Renal cortex interstitium (tissue), 11 donors: ENCODE measurements at regions not wholly inside any gene's neighbourhood (a gene's known extent, or its start where the extent isn't known, plus 50 kb on each side); places are given as distances from the start of the nearest gene placed in this dataset.
"Not testable (repeated sequence)": the region's sequence is repeated elsewhere in the genome, so short reads cannot be mapped to it uniquely, and the experiment has no call there.

Experiments used
- DNase-seq, 11 donors: peaks; one replicate each; pipeline ENCODE4 v3.0.0-alpha.2; 2013; ENCODE audit warnings: low read depth in 9 of 11, low spot score in 4 of 11; ENCODE audit errors: extremely low read depth in 1 of 11

GRCh38 chr17:33832262-33832661, 422.8 kb upstream of the CCL2 start:
- DNase-seq = peak in 6 of 11 donors; percentile 1 to 16 (median 5)

- no peak for DNase-seq
Measured at GRCh38 chr17:33837281-33837680, 417.8 kb upstream of the CCL2 start.

GRCh38 chr17:33838281-33838680, 416.8 kb upstream of the CCL2 start:
- DNase-seq = no peak

- no peak for DNase-seq
Measured at GRCh38 chr17:33847900-33848299, 407.2 kb upstream of the CCL2 start.

- no peak for DNase-seq
Measured at GRCh38 chr17:33848433-33848832, 406.7 kb upstream of the CCL2 start.

GRCh38 chr17:33854596-33854995, 400.5 kb upstream of the CCL2 start:
- no peak for DNase-seq

- no peak for DNase-seq
Measured at GRCh38 chr17:33858121-33858520, 397.0 kb upstream of the CCL2 start.

- DNase-seq = no peak
Measured at GRCh38 chr17:33858682-33859081, 396.4 kb upstream of the CCL2 start.

GRCh38 chr17:33862772-33863602, 392.1 kb upstream of the CCL2 start:
- DNase-seq = no peak

- no peak for DNase-seq
Measured at GRCh38 chr17:33864758-33865229, 390.3 kb upstream of the CCL2 start.

GRCh38 chr17:33868899-33869298, 386.2 kb upstream of the CCL2 start:
- DNase-seq = no peak

GRCh38 chr17:33870936-33871335, 384.1 kb upstream of the CCL2 start:
- no peak for DNase-seq

- DNase-seq = no peak
Measured at GRCh38 chr17:33871720-33872540, 383.2 kb upstream of the CCL2 start.

GRCh38 chr17:33873201-33873617, 381.9 kb upstream of the CCL2 start:
- no peak for DNase-seq

GRCh38 chr17:33874617-33875060, 380.4 kb upstream of the CCL2 start:
- DNase-seq = no peak

- no peak for DNase-seq
Measured at GRCh38 chr17:33875973-33876372, 379.1 kb upstream of the CCL2 start.

GRCh38 chr17:33882273-33882672, 372.8 kb upstream of the CCL2 start:
- DNase-seq = not testable (repeated sequence)

- not testable (repeated sequence) for DNase-seq
Measured at GRCh38 chr17:33882677-33883076, 372.4 kb upstream of the CCL2 start.

- DNase-seq = no peak
Measured at GRCh38 chr17:33888455-33888854, 366.6 kb upstream of the CCL2 start.

- no peak for DNase-seq
Measured at GRCh38 chr17:33889040-33889439, 366.0 kb upstream of the CCL2 start.
